Left colon (tissue), 2 donors: ENCODE measurements at regions not wholly inside any gene's neighbourhood (a gene's known extent, or its start where the extent isn't known, plus 50 kb on each side); places are given as distances from the start of the nearest gene placed in this dataset.

Source experiments
- ATAC-seq: fragments of 200-7000 bp; cut with Tn5 transposase; one replicate; pipeline ENCODE4 v1.9.1; 2020; ENCODE audit warnings: mild to moderate bottlenecking, moderate library complexity
- DNase-seq, 2 donors: peaks; one replicate each; pipeline ENCODE4 v3.0.0-alpha.2; 2020
- intact Hi-C, 2 donors: fragments of 100-400 bp; cut with DNase I in 1 of 2; cut with micrococcal nuclease in 1 of 2; formaldehyde crosslinking; loops; one replicate each; pipeline versions ENCODE4 v1.11.2 to v1.14.0; 2022; cut with DNase I, micrococcal nuclease
- donor health status: DM: no; HTN: no; CAD: no.
- donor health status: DM: yes; HTN: yes; CAD: no.

DNA sequence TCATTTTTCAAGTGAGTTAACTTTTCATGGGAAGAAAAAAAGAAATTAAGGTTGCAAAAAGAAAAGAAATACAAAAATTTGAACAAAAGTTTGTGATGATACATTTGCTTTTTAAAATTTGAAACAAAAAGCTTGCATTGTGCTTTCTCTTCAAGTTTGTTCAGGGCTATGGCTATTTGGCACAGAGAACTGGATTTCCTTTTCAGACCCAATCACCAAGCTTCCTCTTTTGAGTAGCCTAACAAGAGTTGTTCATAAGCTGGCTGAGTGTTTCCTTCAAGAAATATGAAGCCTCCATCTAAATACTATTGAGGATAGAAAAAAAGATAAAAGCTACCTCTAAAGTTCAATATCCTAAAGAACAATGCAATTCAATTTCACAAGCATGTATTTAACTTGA is 787.8 kb downstream of the LIG4 start:
- intact Hi-C loops = no loop called here
- DNase-seq = no peak

DNA sequence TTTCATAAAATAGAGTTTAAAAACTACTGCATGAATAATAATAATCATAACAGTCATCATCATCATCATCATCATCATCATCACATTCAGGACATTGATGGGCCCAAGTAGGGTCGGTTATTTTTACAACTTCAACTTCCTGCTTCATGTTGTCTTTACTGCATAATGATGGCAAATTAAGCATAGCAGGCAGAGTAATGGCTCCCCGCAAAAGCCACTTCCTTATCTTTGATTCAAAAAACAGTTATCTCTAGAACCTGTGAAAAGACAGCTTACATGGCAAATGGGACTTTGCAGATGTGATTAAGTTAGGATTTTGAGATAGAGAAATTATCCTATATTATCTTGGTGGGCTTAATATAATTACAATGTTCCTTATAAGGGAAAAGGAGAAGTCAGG is 792.9 kb downstream of the LIG4 start:
- DNase-seq (no peak), ATAC-seq (no peak)
- intact Hi-C loops = no loop called here

More for the DNA sequence above, 787.8 kb downstream of the LIG4 start:
- ATAC-seq = no peak

DNA sequence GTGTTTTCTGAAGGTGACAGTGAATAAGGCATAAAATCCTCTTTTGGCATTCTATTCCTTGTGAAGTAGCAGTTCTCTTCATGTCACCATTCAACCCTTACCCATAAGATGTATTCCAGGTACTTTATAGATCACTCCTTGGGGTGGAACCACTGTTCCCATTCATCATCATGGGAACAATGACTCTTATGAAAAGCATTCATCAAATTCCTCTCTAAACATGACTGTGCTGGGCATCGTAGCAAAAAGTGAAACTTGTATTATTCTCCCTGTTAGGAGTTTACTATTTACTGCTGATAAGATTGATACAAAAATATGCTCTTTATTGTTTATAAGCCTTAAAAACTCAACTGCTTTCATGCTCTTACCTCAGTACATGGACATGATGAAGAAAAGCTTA is 793.4 kb downstream of the LIG4 start:
- no peak for DNase-seq
- intact Hi-C loops = no loop called here
- ATAC-seq = no peak

DNA sequence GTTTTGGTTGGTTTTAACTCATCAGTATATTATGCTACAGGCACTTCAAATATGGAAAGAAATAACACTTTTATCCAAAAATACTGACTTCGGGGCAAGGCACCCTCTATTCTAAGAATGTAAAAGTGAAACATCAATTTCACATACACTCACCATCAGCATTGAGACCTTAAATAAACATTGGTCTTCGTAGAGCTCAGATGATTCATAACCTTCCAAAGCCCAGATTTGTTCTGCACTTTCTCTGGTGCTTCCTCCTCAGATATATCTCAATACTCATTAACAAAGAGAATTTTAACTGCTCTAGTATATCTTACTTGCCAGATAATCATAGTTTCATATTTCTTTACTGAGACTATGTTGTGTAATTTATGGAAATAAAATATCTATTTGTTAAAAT is 794.3 kb downstream of the LIG4 start:
- intact Hi-C loops = no loop called here
- no peak for ATAC-seq
- DNase-seq = no peak

DNA sequence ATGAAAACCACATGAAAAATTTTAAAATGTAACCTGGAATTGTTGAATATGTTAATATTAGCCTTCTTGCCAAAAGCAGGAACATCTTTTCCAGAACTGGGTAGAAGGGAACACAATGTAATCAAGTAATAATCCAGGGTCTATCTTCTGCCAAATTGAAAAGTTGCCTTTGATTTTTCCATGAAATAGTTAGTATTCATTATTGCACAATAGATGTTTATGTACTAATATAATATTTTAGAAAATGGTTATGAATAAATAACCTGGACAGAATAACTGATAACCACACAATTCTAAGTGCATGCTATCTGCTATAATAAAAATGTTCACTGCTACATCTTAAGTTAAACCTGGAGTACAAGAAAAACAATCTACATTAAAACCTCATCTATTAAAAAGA is 802.3 kb downstream of the LIG4 start:
- intact Hi-C loops = no loop called here
- ATAC-seq (no peak), DNase-seq (no peak)

DNA sequence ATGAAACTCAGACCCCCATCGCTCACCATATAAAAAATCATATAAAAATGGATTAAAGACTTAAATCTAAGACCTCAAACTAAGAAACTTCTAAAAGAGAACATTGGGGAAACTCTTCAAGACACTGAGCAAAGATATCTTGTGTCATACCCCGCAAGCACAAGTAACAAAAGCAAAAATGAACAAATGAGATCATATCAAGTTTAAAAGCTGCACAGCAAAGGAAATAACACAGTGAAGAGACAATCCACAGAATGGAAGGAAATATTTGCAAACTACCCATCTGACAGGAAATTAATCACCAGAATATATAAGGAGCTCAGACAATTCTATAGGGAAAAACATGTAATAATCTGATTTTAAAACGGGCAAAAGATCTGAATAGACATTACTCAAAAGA is 808.3 kb downstream of the LIG4 start:
- no peak for DNase-seq
- intact Hi-C loops = no loop called here
- ATAC-seq = no peak

DNA sequence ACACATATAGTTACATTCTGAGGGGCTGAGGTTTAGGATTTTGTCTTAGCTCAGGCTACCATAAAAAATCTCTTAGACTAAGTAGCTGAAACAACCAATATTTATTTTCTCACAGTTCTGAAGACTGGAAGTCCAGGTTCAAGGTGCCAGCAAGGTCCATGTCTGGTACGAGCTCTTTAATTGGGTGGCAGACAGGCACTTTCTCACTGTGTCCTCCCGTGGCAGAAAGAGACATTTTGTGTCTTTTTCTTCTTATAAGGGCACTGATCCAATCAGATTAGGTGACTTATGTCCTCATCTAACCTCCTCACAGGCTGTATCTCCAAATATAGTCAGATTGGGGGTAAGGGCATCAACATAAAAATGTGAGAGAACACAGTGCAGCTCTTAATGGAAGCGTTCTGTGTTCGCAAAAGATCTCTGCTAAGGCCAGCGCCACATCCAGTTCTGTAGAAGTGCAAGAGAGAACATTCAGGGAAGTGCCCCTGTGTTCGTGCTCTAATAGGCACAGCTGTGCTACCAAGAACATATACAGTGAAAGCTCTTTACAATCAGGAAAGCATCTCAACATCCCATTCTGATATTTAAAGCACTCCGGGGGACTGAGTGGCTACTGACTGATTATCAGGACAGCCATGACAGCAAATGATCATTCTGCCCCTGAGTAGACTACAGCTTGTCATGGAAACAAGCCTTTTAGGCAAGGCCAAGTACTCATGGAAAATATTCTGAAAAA is 819.2 kb downstream of the LIG4 start:
- intact Hi-C loops = no loop called here

DNA sequence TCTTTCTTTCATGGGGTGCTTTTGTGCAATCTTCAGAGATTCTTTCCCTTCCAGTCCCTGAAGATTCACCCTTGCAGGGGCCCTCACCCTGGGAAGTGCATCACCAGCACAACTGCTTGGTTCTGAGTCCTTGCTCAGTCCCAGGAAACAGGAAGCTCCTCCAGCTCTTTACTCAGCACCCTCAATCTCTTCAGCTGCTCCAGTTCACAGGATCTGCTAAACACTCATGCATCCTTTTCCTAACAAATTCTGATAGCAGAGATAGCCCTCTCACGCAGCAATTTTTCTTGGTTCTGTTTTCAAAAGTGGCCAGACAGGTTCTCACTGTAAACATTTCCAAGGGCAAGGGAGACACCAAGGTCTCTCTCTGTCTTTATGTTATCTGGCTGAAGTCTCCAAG is 823.1 kb downstream of the LIG4 start:
- intact Hi-C loops = no loop called here
- DNase-seq (no peak), ATAC-seq (no peak)

More for the DNA sequence above, 819.2 kb downstream of the LIG4 start:
- ATAC-seq = no peak
- DNase-seq = no peak

DNA sequence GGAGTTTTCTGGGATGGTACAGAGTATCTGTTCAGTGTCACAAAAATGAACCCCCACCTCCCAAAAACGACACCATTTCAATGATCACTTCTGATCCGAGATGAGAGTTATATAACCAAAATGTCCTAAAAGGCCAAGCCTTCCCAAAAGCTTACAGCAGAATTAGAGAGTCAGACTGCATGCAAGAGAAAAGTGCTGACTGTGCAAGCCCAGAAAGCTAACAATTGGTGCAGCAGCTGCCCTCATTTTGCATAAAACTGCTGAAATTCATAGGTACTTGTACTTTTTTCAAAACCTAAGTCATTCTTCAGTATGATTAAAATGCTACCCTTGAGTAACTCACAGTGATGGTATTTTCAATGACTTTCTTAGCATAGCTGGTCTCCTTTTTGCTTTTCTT is 819.6 kb upstream of the ARGLU1 start:
- DNase-seq (no peak), ATAC-seq (no peak)
- intact Hi-C loops = no loop called here

DNA sequence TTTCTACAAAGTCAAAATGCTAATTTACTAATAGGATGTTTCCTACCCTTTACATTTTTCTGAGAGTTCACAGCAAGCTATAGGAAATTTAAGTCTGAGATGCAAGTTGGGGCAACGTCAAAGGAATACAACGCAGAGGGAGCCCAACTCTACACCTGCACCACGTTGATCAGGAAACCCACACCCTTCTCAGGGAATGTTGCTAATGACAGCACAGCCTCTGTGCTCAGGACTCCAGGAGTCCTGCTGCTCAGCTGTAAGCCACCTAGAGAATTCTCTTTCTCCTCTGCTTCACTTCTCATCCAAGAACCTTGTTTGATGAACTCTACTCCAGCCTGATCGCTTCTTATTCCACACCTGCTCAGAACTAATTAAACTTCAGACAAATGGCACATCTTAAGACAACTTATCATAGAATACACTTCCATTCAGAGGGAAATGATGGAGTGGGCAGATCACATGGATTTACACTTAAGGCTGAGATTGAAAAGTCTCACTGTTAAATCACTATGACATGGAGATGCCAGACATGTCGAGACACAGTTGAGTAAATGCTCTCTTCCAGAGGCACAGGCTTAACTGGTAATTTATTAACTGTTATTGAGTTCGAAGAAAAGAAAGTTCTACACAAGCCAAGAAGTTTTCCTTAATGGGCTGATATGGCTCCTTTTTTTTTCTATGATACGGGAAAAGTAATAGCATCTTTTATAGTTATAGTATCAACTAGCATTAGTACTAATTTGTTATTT is 811.6 kb upstream of the ARGLU1 start:
- intact Hi-C loops = no loop called here
- DNase-seq (no peak), ATAC-seq (no peak)

DNA sequence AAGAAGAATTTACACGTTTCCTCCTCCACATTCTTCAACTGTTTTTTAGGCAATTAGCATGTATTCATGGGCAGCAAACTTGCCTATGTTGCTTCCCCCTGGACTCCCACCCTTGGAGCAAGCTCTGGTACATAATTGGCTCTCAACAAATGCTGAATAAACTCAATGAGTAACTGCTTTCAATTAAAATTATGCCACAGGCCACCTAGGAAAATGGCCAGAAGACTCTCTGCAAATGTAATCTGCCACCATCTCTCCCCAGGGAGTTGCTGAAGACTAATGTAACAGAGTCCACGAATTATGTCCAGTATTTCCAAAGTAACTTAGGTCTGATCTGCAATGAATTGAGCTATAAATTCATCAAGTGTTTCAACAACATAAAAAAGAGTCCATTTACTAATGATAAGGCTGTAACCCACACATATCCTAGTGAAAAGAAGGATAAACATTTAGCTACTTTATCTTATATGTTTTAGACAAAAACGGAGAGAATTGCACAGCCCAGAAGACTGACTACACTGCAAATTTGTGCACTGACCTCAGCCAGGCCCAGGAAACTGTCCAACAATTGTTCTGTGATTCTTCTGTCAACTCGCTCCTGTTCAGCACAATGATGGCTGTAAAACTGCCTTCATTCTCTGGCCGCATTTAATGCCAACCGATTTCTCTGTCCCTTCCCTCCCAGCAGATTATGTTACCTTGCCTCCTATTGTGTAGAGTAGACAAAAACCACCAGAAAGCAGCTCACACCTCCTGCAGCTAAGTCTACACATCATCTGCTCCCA is 808.6 kb upstream of the ARGLU1 start:
- ATAC-seq = no peak
- intact Hi-C loops = no loop called here
- no peak for DNase-seq

DNA sequence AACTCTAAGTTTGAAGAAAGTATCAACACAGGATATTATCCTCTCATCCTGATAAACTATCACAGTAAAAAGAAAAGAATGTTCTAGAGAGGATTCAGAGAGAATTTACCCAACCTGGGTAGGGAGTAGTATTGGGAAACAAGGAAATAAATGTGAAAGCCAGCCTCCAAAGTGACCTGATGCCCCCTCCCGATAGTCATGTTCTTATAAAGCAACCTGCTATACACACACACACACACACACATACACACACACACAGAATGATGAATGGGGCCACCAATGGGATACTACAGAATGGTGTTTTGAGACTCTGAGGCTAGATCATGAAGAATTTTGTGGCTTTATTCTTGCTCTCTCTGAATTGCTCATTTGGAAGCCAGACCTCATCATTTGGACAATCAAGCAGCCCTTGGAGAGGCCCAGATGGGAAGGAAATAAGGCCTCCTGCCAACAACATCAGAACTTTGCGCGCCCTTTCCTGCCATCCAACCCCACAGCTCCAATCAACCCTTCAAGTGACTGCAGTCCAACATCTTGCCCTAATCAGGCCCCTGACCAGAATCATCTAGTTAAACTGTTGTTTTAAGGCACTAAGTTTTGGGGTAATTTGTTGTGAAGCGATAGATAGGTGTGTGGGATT is 807.9 kb upstream of the ARGLU1 start:
- DNase-seq (no peak), ATAC-seq (no peak)
- intact Hi-C loops = no loop called here

DNA sequence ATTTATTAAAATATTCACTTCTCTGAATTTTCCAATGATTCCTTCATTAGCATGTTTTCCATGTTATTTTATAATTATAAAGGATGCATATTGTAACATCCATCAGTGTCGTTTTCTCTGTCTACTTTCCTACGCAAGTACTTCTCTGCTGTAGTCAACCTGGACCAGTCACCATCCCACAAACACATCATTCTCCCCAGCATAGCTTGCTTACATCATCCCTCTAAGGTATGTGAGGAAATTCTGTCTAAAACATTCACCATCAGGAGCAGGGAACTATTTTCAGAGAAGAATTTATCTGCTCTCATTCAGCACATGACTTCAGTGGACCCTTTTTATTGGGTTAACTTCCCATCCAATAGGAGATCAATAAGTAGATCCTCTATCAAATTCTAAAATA is 806.1 kb upstream of the ARGLU1 start:
- ATAC-seq (no peak), DNase-seq (no peak)
- intact Hi-C loops = no loop called here

DNA sequence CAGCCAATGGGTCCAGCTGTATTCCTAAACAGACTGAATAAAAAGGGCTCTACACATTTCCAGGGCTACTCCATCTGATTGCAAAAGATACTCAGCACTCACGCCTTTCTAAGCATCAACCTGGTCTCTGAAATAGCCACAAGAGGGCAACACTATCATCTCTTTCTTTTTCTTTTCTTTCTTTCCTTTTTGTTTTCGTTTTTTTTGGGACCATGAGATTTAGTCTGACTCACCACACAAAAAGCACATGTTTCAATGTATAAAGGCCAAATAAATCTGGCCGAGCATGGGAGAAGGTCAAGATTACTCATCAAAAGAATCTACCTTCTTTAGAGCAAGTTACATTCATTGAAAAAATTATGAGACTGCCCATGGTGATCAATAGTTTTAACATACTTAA is 805.6 kb upstream of the ARGLU1 start:
- DNase-seq (no peak), ATAC-seq (no peak)
- intact Hi-C loops = no loop called here

DNA sequence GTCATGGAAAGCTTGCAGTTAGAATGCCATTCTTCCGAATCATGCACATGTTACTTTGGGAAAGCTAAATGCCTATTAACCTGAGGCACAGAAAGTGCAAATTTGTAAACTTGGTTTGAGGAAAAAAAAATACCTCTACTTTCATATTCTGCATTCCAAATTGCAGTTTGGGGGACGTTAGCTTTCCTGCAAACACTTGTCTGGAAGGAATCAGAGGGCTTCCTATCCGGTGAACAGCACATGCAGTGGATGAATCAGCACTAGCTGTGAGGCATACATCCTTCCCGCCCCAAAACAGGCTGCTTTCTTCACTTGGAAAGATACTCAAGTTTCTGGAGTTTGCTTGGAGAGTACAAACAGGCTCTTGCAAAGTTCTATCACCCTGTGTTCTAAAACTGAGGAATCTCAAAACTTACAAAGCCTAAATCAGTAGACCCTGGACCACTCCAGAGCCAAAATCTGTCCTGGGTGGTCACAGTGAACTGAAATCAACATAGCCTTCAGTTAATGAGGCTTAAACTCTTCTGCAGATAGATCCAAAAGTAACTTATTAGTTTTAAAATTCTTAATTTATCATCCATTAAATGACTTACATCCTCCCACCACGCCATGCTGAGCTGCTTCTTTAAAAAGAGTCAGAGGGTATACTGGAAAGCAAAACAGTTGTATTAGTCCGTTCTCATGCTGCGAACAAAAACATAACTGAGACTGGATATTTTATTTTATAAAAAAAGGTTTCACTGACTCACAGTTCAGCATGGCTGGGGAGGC is 802.3 kb upstream of the ARGLU1 start:
- no peak for ATAC-seq
- intact Hi-C loops = no loop called here
- no peak for DNase-seq

DNA sequence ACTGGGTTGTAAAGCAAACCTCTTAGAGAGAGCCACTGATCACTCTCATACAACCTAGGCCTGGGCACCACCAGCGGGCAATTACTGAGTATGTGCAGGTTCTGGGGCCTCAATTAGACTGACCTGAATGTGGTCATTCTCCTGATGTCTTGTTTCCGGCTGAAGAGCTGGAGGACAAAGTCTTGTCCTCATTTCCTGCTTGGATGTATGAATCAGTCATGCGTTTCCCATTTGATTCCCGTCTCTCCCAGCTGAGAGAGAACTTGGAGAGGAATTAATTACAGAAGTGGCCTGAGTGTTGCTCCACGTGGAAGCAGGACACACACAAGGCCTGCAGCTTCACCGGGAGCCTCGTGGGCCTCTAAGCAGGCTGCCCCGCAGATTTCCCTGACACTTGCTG is 799.3 kb upstream of the ARGLU1 start:
- ATAC-seq = no peak
- intact Hi-C loops = no loop called here
- DNase-seq = no peak

DNA sequence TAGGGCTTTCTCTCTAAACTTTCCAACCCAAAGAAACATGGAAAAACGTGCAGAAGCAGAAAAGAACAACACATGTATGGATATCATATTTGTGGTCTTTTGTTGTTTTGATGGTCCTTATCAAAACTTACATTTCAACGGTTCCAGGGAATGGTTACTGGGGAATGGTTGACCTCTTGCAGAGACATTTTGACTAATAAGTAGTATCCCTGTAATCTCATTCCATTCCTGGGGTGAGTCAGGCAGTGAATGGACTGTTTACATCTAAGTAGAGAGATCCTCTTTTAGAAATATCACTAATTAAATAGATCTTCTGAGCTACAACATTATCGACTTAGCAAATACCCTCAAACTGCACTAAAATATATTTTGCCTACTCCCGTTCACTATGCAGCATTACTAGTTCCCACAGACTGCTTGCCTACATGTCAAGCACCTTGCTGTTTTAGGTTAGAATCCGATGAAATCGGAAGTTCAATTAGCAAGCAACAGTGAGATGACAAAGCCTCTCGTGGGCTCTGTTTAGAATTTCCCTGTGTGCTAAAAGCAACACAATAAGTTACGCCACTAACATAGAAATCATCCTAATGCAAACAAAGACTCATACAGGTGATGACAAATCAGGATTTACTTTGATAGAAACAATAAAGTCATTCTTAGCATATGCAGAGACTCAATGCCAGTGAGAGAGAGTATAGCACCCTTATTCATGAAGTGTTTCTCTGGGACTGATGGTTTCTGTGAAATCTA is 797.7 kb upstream of the ARGLU1 start:
- no peak for ATAC-seq
- intact Hi-C loops = no loop called here

DNA sequence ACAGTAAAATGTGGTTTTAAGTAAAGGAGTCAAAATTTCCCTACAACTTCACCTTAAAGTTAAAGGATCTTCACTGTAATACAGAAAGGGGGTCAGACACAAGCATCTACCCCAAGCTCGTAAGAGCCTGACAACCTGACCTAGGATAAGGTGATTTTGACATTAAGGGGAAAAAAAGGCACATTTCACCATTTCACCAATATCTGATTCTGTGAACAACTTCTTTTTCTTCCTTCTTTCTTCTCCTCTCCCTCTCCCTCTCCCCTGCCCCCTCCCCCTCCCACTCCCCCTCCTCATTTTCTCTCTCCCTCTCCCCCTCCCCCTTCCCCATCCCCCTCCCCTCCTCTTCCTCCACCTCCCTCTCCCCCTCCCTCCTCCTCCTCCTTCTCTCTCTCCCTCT is 796.7 kb upstream of the ARGLU1 start:
- ATAC-seq = no peak
- no peak for DNase-seq
- intact Hi-C loops = no loop called here

More for the DNA sequence above, 797.7 kb upstream of the ARGLU1 start:
- no peak for DNase-seq
